HEK293 (cell line): ENCODE measurements at regions not wholly inside any gene's neighbourhood (a gene's known extent, or its start where the extent isn't known, plus 50 kb on each side); places are given as distances from the start of the nearest gene placed in this dataset.

Source experiments
- BCL11A ChIP-seq: fragments of 450-650 bp; formaldehyde crosslinking; IDR thresholded peaks from 2 replicates; pipeline ENCODE4 v1.5.1; 2016; ENCODE audit warnings: low read depth, missing biosample characterization, missing genetic modification characterization
- KLF16 ChIP-seq: fragments of 450-650 bp; formaldehyde crosslinking; IDR thresholded peaks from 2 replicates; pipeline ENCODE4 v1.5.1; 2017; ENCODE audit warnings: missing biosample characterization, missing genetic modification characterization
- REST ChIP-seq: fragments of 450-650 bp; formaldehyde crosslinking; IDR thresholded peaks from 2 replicates; pipeline ENCODE4 v1.5.1; 2016; ENCODE audit warnings: missing biosample characterization, missing genetic modification characterization
- SCRT2 ChIP-seq: fragments of 450-650 bp; formaldehyde crosslinking; IDR thresholded peaks from 2 replicates; pipeline ENCODE4 v1.5.1; 2016; ENCODE audit warnings: missing biosample characterization, missing genetic modification characterization
- ZBTB17 ChIP-seq: fragments of 450-650 bp; formaldehyde crosslinking; IDR thresholded peaks from 2 replicates; pipeline ENCODE4 v1.5.1; 2016; ENCODE audit warnings: missing biosample characterization, missing genetic modification characterization
- ZBTB7A ChIP-seq: fragments of 450-650 bp; formaldehyde crosslinking; IDR thresholded peaks from 2 replicates; pipeline ENCODE4 v1.5.1; 2016; ENCODE audit warnings: low read depth, missing biosample characterization, missing genetic modification characterization
- ZNF138 ChIP-seq: fragments of 450-650 bp; formaldehyde crosslinking; IDR thresholded peaks from 2 replicates; pipeline ENCODE4 v1.5.1; 2016; ENCODE audit warnings: missing biosample characterization, missing genetic modification characterization, borderline replicate concordance
- ZNF544 ChIP-seq: fragments of 450-650 bp; formaldehyde crosslinking; IDR thresholded peaks from 2 replicates; pipeline ENCODE4 v1.5.0; 2017; ENCODE audit warnings: missing biosample characterization, missing genetic modification characterization
- ZNF585B ChIP-seq: fragments of 450-650 bp; formaldehyde crosslinking; IDR thresholded peaks from 2 replicates; pipeline ENCODE4 v1.5.1; 2016; ENCODE audit warnings: missing biosample characterization, missing genetic modification characterization
- ZNF777 ChIP-seq: fragments of 450-650 bp; formaldehyde crosslinking; IDR thresholded peaks from 2 replicates; pipeline ENCODE4 v1.5.1; 2017; ENCODE audit warnings: missing biosample characterization, missing genetic modification characterization, borderline replicate concordance
- ZSCAN23 ChIP-seq: fragments of 450-650 bp; formaldehyde crosslinking; IDR thresholded peaks from 2 replicates; pipeline ENCODE4 v1.5.1; 2016; ENCODE audit warnings: missing biosample characterization, missing genetic modification characterization
- TF ChIP-seq, protein P1 (sequence below): fragments of 450-650 bp; formaldehyde crosslinking; IDR thresholded peaks from 2 replicates; pipeline ENCODE4 v1.5.1; 2016; ENCODE audit warnings: missing biosample characterization, missing genetic modification characterization
- TF ChIP-seq, protein P2 (sequence below): fragments of 450-650 bp; formaldehyde crosslinking; conservative IDR thresholded peaks from 2 replicates; pipeline ENCODE4 v1.5.1; 2016; ENCODE audit warnings: low read depth, missing biosample characterization, missing genetic modification characterization

DNA sequence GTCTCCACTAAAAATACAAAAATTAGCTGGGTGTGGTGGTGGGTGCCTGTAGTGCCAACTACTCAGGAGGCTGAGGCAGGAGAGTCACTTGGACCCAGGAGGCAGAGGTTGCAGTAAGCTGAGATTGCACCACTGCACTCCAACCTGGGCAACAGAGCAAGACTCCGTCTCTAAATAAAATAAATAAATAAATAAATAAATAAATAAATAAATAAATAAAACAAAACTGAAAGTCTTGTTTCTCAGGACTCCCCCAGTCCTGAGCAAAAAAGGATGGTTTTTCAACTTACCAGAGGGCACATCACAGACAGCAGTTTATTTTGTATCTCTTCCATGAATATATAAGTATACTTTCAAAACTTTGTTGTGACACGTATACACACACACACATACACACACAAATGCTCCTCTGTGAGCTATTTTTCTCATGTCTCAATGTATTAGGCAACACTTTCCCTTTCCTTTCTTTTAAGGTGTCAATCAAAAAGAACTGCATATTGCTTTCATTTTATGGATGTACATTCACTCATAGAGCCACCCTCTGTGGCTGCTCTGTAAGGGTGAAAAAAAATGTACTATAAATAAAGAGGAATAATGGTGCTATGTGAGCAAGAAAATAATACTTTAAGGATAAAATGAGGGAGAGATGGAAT, 54.8 kb upstream of the MITF start:
- TF ChIP-seq, protein P1, sequence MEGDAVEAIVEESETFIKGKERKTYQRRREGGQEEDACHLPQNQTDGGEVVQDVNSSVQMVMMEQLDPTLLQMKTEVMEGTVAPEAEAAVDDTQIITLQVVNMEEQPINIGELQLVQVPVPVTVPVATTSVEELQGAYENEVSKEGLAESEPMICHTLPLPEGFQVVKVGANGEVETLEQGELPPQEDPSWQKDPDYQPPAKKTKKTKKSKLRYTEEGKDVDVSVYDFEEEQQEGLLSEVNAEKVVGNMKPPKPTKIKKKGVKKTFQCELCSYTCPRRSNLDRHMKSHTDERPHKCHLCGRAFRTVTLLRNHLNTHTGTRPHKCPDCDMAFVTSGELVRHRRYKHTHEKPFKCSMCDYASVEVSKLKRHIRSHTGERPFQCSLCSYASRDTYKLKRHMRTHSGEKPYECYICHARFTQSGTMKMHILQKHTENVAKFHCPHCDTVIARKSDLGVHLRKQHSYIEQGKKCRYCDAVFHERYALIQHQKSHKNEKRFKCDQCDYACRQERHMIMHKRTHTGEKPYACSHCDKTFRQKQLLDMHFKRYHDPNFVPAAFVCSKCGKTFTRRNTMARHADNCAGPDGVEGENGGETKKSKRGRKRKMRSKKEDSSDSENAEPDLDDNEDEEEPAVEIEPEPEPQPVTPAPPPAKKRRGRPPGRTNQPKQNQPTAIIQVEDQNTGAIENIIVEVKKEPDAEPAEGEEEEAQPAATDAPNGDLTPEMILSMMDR, result no peak
- TF ChIP-seq ZBTB17 (tag by site-specific recombination), result no peak
- TF ChIP-seq, protein P2, sequence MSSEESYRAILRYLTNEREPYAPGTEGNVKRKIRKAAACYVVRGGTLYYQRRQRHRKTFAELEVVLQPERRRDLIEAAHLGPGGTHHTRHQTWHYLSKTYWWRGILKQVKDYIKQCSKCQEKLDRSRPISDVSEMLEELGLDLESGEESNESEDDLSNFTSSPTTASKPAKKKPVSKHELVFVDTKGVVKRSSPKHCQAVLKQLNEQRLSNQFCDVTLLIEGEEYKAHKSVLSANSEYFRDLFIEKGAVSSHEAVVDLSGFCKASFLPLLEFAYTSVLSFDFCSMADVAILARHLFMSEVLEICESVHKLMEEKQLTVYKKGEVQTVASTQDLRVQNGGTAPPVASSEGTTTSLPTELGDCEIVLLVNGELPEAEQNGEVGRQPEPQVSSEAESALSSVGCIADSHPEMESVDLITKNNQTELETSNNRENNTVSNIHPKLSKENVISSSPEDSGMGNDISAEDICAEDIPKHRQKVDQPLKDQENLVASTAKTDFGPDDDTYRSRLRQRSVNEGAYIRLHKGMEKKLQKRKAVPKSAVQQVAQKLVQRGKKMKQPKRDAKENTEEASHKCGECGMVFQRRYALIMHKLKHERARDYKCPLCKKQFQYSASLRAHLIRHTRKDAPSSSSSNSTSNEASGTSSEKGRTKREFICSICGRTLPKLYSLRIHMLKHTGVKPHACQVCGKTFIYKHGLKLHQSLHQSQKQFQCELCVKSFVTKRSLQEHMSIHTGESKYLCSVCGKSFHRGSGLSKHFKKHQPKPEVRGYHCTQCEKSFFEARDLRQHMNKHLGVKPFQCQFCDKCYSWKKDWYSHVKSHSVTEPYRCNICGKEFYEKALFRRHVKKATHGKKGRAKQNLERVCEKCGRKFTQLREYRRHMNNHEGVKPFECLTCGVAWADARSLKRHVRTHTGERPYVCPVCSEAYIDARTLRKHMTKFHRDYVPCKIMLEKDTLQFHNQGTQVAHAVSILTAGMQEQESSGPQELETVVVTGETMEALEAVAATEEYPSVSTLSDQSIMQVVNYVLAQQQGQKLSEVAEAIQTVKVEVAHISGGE, result peak; percentile 61
- TF ChIP-seq ZNF544 (tag by site-specific recombination), result no peak
- no peak for TF ChIP-seq SCRT2 (tag by site-specific recombination)
- no peak for TF ChIP-seq ZNF138 (tag by site-specific recombination)
- TF ChIP-seq ZNF585B (tag by site-specific recombination), result no peak
- TF ChIP-seq ZBTB7A (tag by site-specific recombination), result no peak
- no peak for TF ChIP-seq ZSCAN23 (tag by site-specific recombination)
- TF ChIP-seq BCL11A, result no peak
- no peak for TF ChIP-seq REST (tag by site-specific recombination)
- no peak for TF ChIP-seq KLF16 (tag by site-specific recombination)
- TF ChIP-seq ZNF777 (tag by site-specific recombination), result no peak
